NCI-H1105 treated with DMSO at 0.1 percent for 48 hours (cell line): ENCODE measurements at regions not wholly inside any gene's neighbourhood (a gene's known extent, or its start where the extent isn't known, plus 50 kb on each side); places are given as distances from the start of the nearest gene placed in this dataset.
"Not testable (repeated sequence)": the region's sequence is repeated elsewhere in the genome, so short reads cannot be mapped to it uniquely, and the experiment has no call there.

Experiments
- DNase-seq: peaks from one replicate; lab custom pipeline; 2025; lab: John Stamatoyannopoulos, UW

DNA sequence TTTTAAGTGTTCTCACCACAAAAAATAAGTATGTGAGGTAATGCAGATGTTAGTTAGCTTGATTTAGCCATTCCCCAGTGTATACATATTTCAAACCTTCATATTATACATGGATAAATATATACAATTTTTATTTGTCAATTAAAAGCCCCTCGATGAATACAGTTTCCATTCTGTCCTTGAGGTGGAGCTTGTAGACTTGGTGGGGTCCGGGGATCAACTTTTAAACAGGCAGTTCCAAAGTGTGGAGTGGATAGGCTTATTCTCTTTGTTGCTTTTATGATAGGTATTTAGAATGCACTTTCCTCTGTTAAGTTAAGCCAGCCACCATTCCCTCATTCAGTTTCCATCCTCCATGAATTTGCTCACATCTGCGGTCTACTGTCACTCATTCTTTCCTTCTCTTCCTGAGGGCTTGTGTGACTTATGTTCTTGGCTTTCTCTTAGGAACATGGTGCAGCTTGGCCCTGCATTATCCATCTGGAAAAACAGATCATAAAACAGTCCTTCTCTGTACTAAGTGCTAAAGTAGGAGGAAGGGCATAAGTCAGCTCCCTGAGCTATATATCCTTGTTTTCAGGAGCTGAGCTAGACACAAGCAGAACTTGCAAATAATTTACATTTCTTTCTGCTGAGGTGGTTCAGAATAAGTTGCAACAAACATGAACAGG lies 149.1 kb downstream of the NFKBIZ start:
- DNase-seq = no peak

DNA sequence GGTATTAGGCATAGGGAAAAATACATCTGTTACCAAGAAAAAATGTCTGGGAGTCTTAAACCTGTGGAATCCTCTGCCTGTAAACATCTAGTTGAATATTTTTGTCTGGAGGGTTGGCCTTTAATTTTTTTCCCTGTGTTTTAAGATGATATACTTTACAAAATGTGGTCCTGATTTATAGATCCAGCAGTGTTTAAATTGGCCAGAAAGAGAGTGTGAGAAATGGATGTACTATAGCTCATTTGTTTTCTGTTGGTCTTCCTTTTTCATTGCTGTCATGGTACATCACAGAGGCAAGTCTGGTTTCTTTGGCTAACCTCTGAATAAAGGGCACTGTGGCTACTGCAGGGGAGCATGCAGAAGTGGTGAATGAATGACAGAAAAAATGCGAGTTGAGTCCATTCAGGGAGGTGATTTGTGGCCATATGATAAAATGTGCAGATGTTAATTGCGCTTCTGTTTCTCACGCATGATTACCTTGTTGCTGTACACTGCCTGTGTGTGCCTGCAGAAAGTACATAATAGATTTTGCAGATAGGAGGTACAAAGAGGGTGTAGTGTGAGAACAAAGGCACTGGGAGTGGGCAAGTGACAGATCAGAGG lies 150.0 kb downstream of the NFKBIZ start:
- DNase-seq = no peak

GRCh38 chr3:102000620-102001209 lies 151.4 kb downstream of the NFKBIZ start:
- DNase-seq = no peak

- no peak for DNase-seq
Measured at GRCh38 chr3:102002056-102002455, 152.7 kb downstream of the NFKBIZ start.

DNA sequence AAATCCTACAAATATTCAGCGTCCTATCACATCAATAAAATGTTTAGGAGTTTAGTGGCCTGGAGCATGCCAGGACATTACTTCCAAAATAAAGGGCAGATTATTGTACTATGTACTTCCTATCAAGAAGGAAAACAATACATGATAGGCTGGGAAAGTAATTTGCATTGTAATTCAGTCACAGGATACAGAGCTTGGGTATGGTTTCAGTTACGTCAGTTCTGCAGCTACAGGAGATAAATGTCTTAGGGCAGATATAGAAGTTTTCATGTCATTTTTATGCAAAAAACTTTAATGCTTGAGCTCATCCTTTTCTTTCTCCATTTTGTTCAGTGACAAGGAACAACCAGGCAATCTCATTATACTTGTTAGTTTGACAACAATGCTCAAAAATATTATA lies 155.2 kb downstream of the NFKBIZ start:
- no peak for DNase-seq

- DNase-seq = no peak
Measured at GRCh38 chr3:102005551-102005950, 156.2 kb downstream of the NFKBIZ start.

DNA sequence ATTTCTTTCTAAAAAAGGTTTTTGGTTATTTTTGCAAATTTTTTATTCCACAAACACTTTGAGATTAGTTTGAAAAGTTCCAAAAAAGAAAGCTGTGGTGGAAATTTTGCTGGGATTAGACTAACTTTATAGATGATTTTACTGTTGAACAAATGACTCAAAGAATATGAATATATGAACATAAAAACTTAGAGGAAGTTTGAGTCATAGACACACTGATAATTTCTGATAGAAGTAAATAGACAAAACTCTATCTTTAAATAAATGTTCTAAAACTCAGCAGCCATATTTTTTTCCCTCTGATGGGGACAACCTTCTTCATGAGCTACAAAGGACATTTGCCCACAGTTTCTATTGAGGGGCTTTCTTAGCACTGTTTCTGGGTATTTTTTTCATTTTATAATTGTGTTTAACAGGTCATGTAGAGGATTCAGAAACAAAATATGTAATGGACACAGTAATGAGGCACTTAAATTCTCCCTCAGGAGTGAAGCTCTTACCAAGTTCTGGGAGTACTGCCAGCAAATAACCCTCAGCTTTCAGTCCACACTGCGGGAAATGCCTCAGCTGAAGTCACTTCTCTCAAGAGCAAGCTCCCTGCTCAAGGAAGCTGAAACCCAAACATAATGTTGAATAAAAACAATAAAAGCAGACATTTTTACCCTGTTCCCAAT lies 157.6 kb downstream of the NFKBIZ start:
- peak; percentile 90 for DNase-seq

- DNase-seq = not testable (repeated sequence)
Measured at GRCh38 chr3:102008436-102008835, 159.1 kb downstream of the NFKBIZ start.

GRCh38 chr3:102016417-102016816 lies 167.1 kb downstream of the NFKBIZ start:
- DNase-seq = no peak

DNA sequence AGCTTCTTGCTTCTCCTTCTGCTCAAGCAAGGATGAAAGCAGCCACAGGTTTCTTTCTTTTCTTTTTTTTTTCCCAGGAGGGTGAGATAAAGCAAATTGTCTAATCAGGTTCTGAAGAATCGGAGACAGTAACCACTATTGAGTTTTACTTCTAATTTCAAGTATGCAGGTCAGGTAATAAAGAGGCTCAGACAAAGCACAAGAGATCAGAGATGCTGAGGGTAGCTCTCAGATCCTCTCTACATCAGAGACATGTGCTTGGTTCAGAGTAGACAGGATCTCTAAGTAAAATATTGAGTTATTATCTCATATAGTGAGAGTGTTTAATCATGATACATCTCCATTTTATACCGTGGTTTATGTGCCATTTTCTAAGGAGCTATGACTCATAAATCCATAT lies 168.5 kb downstream of the NFKBIZ start:
- DNase-seq = no peak

DNA sequence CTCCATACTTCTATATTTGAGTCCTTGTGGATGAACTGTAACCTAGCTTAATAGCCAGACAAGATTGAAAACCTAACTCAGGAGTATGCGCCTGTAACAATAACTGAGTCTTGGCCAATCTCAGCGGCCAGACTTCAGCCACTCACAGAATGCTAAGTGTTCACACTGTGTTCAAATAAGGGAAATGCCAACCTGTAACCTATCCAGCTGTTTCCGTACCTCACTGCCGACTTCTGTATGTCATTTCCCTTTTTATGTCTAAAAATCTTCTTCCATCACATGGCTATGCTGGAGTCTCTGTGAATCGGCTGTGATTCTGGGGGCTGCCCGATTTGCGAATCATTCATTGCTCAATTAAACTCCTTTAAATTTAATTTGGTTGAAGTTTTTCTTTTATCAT lies 169.2 kb downstream of the NFKBIZ start:
- no peak for DNase-seq

GRCh38 chr3:102020735-102021134 lies 171.4 kb downstream of the NFKBIZ start:
- DNase-seq = no peak

DNA sequence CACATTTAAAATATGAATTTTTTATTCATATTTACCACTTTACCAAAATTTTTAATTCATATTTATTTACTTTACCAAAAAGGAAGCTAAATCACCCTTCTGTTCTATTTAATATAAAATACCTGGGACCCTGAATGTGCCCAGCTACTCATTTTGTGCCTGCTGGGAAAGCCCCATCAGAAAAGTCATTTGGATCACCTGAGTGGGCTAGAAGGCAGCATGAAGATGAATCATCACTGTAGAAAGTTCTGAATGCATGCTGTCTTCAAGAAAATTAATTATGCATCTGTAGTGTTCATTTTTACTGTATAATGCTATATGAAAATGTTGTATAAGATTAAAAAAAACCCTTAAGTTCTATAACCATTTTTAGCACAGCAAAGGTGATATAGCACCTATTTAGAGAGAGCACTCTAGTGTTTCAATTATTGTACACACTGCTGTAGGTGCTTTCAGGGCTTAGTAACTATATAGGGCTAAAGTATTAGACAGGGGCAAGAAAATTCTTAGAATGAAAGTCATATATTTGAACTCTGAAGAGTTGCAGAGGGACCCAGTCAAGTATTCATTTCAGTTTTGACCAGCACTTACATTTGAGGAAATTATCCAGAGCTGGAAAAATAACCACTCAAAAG lies 175.1 kb downstream of the NFKBIZ start:
- no peak for DNase-seq

DNA sequence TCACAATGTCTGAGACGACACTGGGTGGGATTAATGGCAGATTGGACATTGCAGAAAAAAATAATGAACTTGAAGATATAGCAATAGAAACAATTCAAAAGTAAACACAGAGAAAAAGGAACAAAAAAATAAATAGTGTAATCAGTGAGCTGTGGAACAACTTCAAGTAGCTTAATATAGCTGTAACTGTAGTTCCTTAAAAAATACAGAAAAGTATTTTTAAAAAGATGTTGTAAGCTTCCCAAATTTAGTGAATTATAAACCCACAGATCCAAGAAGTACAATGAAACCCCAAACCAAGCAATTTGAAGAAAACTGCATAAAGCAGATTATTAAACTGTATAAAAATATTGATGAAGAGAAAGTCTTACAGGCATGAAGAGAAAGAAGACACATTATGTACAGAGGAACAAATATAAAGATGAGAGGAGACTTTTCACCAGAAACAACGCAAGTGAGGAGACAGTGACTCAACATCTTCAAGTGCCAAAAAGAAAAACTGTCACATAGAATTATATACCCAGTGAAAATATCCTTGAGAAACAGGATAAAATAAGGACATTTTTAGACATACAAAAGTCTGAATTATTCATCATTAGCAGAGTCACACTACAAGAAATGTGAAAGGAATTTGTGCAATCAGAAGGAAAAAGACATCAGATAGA lies 176.4 kb downstream of the NFKBIZ start:
- no peak for DNase-seq

DNA sequence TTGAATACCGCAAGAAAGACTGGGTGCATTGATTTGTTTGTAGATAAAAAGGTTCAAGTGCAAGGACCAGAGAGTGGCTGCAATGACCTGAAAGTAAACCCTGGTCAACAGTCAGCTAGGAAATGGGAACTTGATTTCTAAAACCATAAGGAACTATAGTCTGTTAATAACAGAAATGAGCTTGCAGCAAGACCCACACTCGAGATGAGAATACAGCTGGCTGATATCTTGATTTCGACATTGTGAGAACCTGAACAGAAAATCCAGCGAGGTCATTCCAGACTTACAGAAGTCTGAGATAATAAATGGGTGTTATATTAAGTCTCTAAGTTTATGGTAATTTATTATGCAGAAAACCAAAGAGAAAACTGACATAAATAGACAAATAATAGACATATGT lies 177.3 kb downstream of the NFKBIZ start:
- no peak for DNase-seq

- DNase-seq = no peak
Measured at GRCh38 chr3:102030661-102031060, 181.3 kb downstream of the NFKBIZ start.

GRCh38 chr3:102031834-102032233 lies 182.5 kb downstream of the NFKBIZ start:
- no peak for DNase-seq

DNA sequence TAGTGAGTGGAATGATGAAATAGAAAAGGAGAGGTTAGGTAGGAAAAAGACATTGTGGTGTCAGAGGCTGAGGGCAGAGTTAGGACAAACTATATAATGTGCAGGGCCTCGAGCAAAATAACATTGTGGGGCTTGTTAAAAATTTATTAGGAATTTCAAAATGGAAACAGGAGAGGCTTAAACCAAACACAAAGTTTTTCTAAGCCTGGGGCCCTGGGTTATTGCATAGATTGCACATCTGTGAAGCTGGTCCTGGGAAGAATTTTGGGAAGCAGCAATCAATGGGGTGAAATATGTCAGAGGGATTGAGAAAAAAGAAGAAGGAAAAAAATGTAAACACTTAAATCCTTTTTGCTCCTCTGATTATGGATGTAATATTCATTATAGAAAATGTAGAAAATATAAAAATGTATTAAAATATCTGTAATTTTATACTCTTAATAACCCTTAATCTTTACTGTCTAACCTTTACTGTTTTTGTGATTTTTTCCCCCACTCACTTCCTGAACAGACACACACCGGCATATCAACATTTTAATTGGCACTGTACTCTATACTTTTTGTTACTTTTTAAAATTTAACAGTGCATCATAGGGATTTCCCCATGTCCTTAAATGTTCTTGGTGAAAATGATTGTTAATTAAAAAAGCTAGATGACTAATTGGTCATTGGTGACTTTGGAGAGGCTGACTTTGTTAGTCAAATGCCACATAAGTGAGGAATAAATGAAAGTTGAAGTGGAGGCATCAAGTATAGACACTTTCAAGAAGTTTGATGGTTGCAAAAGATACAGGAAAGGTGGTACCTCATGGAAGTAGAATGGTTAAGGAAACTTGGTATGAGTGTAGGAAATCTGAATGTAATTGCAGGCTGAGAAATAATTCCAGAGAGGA lies 183.4 kb downstream of the NFKBIZ start:
- DNase-seq = no peak

GRCh38 chr3:102034639-102035451 lies 185.5 kb downstream of the NFKBIZ start:
- DNase-seq = no peak

GRCh38 chr3:102036017-102036416 lies 186.7 kb downstream of the NFKBIZ start:
- no peak for DNase-seq
